ENCODE measurements at regions not wholly inside any gene's neighbourhood (a gene's known extent, or its start where the extent isn't known, plus 50 kb on each side); places are given as distances from the start of the nearest gene placed in this dataset.

- no peak for DNase-seq (ENCODE audit: low read depth)
Measured at GRCh38 chr10:55398497-55398882, 597.5 kb upstream of the PCDH15 start.

GRCh38 chr10:55397777-55398496, 596.9 kb upstream of the PCDH15 start:
- no peak for DNase-seq (ENCODE audit: low read depth)

- DNase-seq (ENCODE audit: low read depth) = no peak
Measured at GRCh38 chr10:55378196-55378595, 577.2 kb upstream of the PCDH15 start.

GRCh38 chr10:55374917-55375316, 573.9 kb upstream of the PCDH15 start:
- no peak for DNase-seq (ENCODE audit: low read depth)

- DNase-seq (ENCODE audit: low read depth) = no peak
Measured at GRCh38 chr10:55374060-55374459, 573.0 kb upstream of the PCDH15 start.

- no peak for DNase-seq (ENCODE audit: low read depth)
Measured at GRCh38 chr10:55369670-55370420, 568.8 kb upstream of the PCDH15 start.

GRCh38 chr10:55368467-55368866, 567.4 kb upstream of the PCDH15 start:
- no peak for DNase-seq (ENCODE audit: low read depth)

- DNase-seq (ENCODE audit: low read depth) = no peak
Measured at GRCh38 chr10:55367555-55367954, 566.5 kb upstream of the PCDH15 start.

GRCh38 chr10:55358539-55358938, 557.5 kb upstream of the PCDH15 start:
- DNase-seq (ENCODE audit: low read depth) = no peak

GRCh38 chr10:55353414-55353813, 552.4 kb upstream of the PCDH15 start:
- no peak for DNase-seq (ENCODE audit: low read depth)

- DNase-seq (ENCODE audit: low read depth) = no peak
Measured at GRCh38 chr10:55351431-55351830, 550.4 kb upstream of the PCDH15 start.

- no peak for DNase-seq (ENCODE audit: low read depth)
Measured at GRCh38 chr10:55348534-55348933, 547.5 kb upstream of the PCDH15 start.

GRCh38 chr10:55330486-55330885, 529.5 kb upstream of the PCDH15 start:
- no peak for DNase-seq (ENCODE audit: low read depth)

GRCh38 chr10:55329796-55330195, 528.8 kb upstream of the PCDH15 start:
- DNase-seq (ENCODE audit: low read depth) = no peak

GRCh38 chr10:55320187-55320700, 519.2 kb upstream of the PCDH15 start:
- DNase-seq (ENCODE audit: low read depth) = no peak

GRCh38 chr10:55311848-55312635, 511.0 kb upstream of the PCDH15 start:
- no peak for DNase-seq (ENCODE audit: low read depth)

- DNase-seq (ENCODE audit: low read depth) = no peak
Measured at GRCh38 chr10:55310143-55310542, 509.1 kb upstream of the PCDH15 start.

- DNase-seq (ENCODE audit: low read depth) = no peak
Measured at GRCh38 chr10:55305285-55305684, 504.3 kb upstream of the PCDH15 start.

- DNase-seq (ENCODE audit: low read depth) = no peak
Measured at GRCh38 chr10:55287346-55287745, 486.3 kb upstream of the PCDH15 start.

- no peak for DNase-seq (ENCODE audit: low read depth)
Measured at GRCh38 chr10:55283031-55283430, 482.0 kb upstream of the PCDH15 start.

- no peak for DNase-seq (ENCODE audit: low read depth)
Measured at GRCh38 chr10:55280696-55281095, 479.7 kb upstream of the PCDH15 start.

- DNase-seq (ENCODE audit: low read depth) = no peak
Measured at GRCh38 chr10:55277549-55277948, 476.5 kb upstream of the PCDH15 start.

Data from myocyte (in vitro differentiated cells).